ENCODE measurements at regions not wholly inside any gene's neighbourhood (a gene's known extent, or its start where the extent isn't known, plus 50 kb on each side); places are given as distances from the start of the nearest gene placed in this dataset.

- TF ChIP-seq POLR2A (IDR thresholded peaks at IDR 0.05; ENCODE audit: low read length): no peak
- no peak for TF ChIP-seq POLR2AphosphoS2 (conservative IDR thresholded peaks at IDR 0.05; ENCODE audit: low read length)
- TF ChIP-seq, protein P1, sequence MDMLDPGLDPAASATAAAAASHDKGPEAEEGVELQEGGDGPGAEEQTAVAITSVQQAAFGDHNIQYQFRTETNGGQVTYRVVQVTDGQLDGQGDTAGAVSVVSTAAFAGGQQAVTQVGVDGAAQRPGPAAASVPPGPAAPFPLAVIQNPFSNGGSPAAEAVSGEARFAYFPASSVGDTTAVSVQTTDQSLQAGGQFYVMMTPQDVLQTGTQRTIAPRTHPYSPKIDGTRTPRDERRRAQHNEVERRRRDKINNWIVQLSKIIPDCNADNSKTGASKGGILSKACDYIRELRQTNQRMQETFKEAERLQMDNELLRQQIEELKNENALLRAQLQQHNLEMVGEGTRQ (IDR thresholded peaks at IDR 0.05): no peak
- TF ChIP-seq EP300 (IDR thresholded peaks at IDR 0.05): no peak
- TF ChIP-seq, protein P2, sequence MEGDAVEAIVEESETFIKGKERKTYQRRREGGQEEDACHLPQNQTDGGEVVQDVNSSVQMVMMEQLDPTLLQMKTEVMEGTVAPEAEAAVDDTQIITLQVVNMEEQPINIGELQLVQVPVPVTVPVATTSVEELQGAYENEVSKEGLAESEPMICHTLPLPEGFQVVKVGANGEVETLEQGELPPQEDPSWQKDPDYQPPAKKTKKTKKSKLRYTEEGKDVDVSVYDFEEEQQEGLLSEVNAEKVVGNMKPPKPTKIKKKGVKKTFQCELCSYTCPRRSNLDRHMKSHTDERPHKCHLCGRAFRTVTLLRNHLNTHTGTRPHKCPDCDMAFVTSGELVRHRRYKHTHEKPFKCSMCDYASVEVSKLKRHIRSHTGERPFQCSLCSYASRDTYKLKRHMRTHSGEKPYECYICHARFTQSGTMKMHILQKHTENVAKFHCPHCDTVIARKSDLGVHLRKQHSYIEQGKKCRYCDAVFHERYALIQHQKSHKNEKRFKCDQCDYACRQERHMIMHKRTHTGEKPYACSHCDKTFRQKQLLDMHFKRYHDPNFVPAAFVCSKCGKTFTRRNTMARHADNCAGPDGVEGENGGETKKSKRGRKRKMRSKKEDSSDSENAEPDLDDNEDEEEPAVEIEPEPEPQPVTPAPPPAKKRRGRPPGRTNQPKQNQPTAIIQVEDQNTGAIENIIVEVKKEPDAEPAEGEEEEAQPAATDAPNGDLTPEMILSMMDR (IDR thresholded peaks at IDR 0.05): no peak
- no peak for TF ChIP-seq MAX (IDR thresholded peaks at IDR 0.05)
- TF ChIP-seq JUN (IDR thresholded peaks at IDR 0.05): no peak
- no peak for TF ChIP-seq CEBPB (IDR thresholded peaks at IDR 0.05)
- TF ChIP-seq SREBF2 (IDR thresholded peaks at IDR 0.05): no peak
- TF ChIP-seq, protein P3, sequence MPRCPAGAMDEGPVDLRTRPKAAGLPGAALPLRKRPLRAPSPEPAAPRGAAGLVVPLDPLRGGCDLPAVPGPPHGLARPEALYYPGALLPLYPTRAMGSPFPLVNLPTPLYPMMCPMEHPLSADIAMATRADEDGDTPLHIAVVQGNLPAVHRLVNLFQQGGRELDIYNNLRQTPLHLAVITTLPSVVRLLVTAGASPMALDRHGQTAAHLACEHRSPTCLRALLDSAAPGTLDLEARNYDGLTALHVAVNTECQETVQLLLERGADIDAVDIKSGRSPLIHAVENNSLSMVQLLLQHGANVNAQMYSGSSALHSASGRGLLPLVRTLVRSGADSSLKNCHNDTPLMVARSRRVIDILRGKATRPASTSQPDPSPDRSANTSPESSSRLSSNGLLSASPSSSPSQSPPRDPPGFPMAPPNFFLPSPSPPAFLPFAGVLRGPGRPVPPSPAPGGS (IDR thresholded peaks at IDR 0.05): no peak
- no peak for TF ChIP-seq RNF2 (IDR thresholded peaks at IDR 0.05; ENCODE audit: borderline replicate concordance, low read depth)
- TF ChIP-seq FOSL2 (IDR thresholded peaks at IDR 0.05): no peak
- TF ChIP-seq FOSL2 (CRISPR knock-in tag; IDR thresholded peaks at IDR 0.05): no peak
- no peak for TF ChIP-seq RAD21 (conservative IDR thresholded peaks at IDR 0.05 in 1 of 2, IDR thresholded peaks at IDR 0.05 in 1 of 2)
- TF ChIP-seq RFX5 (IDR thresholded peaks at IDR 0.05): no peak
These were observed 487.0 kb upstream of the TNC start for GRCh38 chr9:115604831-115605483.
